ENCODE measurements at regions not wholly inside any gene's neighbourhood (a gene's known extent, or its start where the extent isn't known, plus 50 kb on each side); places are given as distances from the start of the nearest gene placed in this dataset.

- DNase-seq (no peak), FAIRE-seq (no peak)
- no peaks in the 10 kb centered on the region for H3K4me1 ChIP-seq (ENCODE audit: control insufficient read depth in 2 of 3, insufficient read depth in 2 of 3, low read depth in 1 of 3, low read length in 3 of 3)
- H3K27ac ChIP-seq (ENCODE audit: low read depth in 2 of 2, low read length in 2 of 2): no peak overlapping the region
- no peak overlapping the region for H3K4me3 ChIP-seq (ENCODE audit: low read length in 3 of 3)
- no peaks in the 10 kb centered on the region for H3K36me3 ChIP-seq (ENCODE audit: control insufficient read depth in 2 of 3, insufficient read depth in 3 of 3, low read length in 3 of 3)
- H3K9me3 ChIP-seq (ENCODE audit: control insufficient read depth in 2 of 3, insufficient read depth in 1 of 3, low read length in 3 of 3): no peaks in the 10 kb centered on the region
- no peak for TF ChIP-seq CTCF (IDR thresholded peaks at IDR 0.05; ENCODE audit: borderline replicate concordance, extremely low read depth, insufficient read depth)
- intact Hi-C loops (cut with DNase I): no loop called here
- no peaks in the 10 kb centered on the region for H3K27me3 ChIP-seq (ENCODE audit: control insufficient read depth, insufficient read depth, low read length)
- H3K9ac ChIP-seq (ENCODE audit: low read length in 3 of 3): no peak overlapping the region
Measured at GRCh38 chr1:212177542-212177941, 107.7 kb upstream of the PPP2R5A start.

- Histone ChIP-seq H3K27me3 (ENCODE audit: control insufficient read depth, insufficient read depth, low read length) (no peaks in the 10 kb centered on the region), H3K9ac (ENCODE audit: low read length in 3 of 3) (no peak overlapping the region), H3K4me1 (ENCODE audit: control insufficient read depth in 2 of 3, insufficient read depth in 2 of 3, low read depth in 1 of 3, low read length in 3 of 3) (no peaks in the 10 kb centered on the region), H3K9me3 (ENCODE audit: control insufficient read depth in 2 of 3, insufficient read depth in 1 of 3, low read length in 3 of 3) (no peaks in the 10 kb centered on the region), H3K4me3 (ENCODE audit: low read length in 3 of 3) (no peak overlapping the region), H3K27ac (ENCODE audit: low read depth in 2 of 2, low read length in 2 of 2) (no peak overlapping the region), H3K36me3 (ENCODE audit: control insufficient read depth in 2 of 3, insufficient read depth in 3 of 3, low read length in 3 of 3) (no peaks in the 10 kb centered on the region)
- TF ChIP-seq CTCF (IDR thresholded peaks at IDR 0.05; ENCODE audit: borderline replicate concordance, extremely low read depth, insufficient read depth): no peak
- intact Hi-C loops (cut with DNase I): no loop called here
- FAIRE-seq (no peak), DNase-seq (no peak)
Measured at GRCh38 chr1:212178851-212179250, 106.4 kb upstream of the PPP2R5A start.

GRCh38 chr1:212179394-212180076 is 105.7 kb upstream of the PPP2R5A start:
- H3K36me3 ChIP-seq (ENCODE audit: control insufficient read depth in 2 of 3, insufficient read depth in 3 of 3, low read length in 3 of 3): no peaks in the 10 kb centered on the region
- no peak overlapping the region for H3K9ac ChIP-seq (ENCODE audit: low read length in 3 of 3)
- no peak overlapping the region for H3K4me3 ChIP-seq (ENCODE audit: low read length in 3 of 3)
- no peak overlapping the region for H3K27ac ChIP-seq (ENCODE audit: low read depth in 2 of 2, low read length in 2 of 2)
- peaks cover 0 to 2% (median 0%) of the 10 kb centered on the region in 3 donors for H3K4me1 ChIP-seq (ENCODE audit: control insufficient read depth in 2 of 3, insufficient read depth in 2 of 3, low read depth in 1 of 3, low read length in 3 of 3)
- H3K9me3 ChIP-seq (ENCODE audit: control insufficient read depth in 2 of 3, insufficient read depth in 1 of 3, low read length in 3 of 3): no peaks in the 10 kb centered on the region
- H3K27me3 ChIP-seq (ENCODE audit: control insufficient read depth, insufficient read depth, low read length): no peaks in the 10 kb centered on the region
- FAIRE-seq: no peak
- intact Hi-C loops (cut with DNase I): no loop called here
- no peak for TF ChIP-seq CTCF (IDR thresholded peaks at IDR 0.05; ENCODE audit: borderline replicate concordance, extremely low read depth, insufficient read depth)
- no peak for DNase-seq

Measured in kidney (tissue), 13 donors.